OCI-LY1 (cell line): ENCODE measurements at regions not wholly inside any gene's neighbourhood (a gene's known extent, or its start where the extent isn't known, plus 50 kb on each side); places are given as distances from the start of the nearest gene placed in this dataset.

Source experiments
- H2AFZ ChIP-seq: fragments of 200-600 bp; sonication (generic), shearing (Covaris generic); 2 replicates; pipeline ENCODE4 v1.6.0; 2014; ENCODE audit warnings: antibody characterized with exemption, mild to moderate bottlenecking, low read length
- H3F3A ChIP-seq: fragments of 200-600 bp; sonication (generic), shearing (Covaris generic); 2 replicates; pipeline ENCODE4 v1.6.0; 2014; ENCODE audit warnings: mild to moderate bottlenecking, antibody characterized with exemption, low read length, moderate library complexity; ENCODE audit not compliant: insufficient read depth
- H3K27ac ChIP-seq: fragments of 200-600 bp; sonication (generic); 2 replicates; pipeline ENCODE4 v1.5.1; 2014; ENCODE audit warnings: low read length, mixed run types, mild to moderate bottlenecking, low read depth; ENCODE audit not compliant: poor library complexity, severe bottlenecking
- H3K27me3 ChIP-seq: fragments of 200-600 bp; sonication (generic); 2 replicates; pipeline ENCODE4 v1.6.0; 2014; ENCODE audit warnings: antibody characterized with exemption, mild to moderate bottlenecking, low read length, moderate library complexity; ENCODE audit not compliant: insufficient read depth
- H3K36me3 ChIP-seq: fragments of 200-600 bp; sonication (generic); 2 replicates; pipeline ENCODE4 v1.6.1; 2014; ENCODE audit warnings: mild to moderate bottlenecking, antibody characterized with exemption, low read length, moderate library complexity, mixed read lengths; ENCODE audit not compliant: insufficient read depth
- H3K4me1 ChIP-seq: fragments of 200-600 bp; sonication (generic); 2 replicates; pipeline ENCODE4 v1.5.1; 2014; ENCODE audit warnings: mild to moderate bottlenecking, low read length, moderate library complexity; ENCODE audit not compliant: insufficient read depth, severe bottlenecking
- H3K4me2 ChIP-seq: fragments of 200-600 bp; sonication (generic), shearing (Covaris generic); 2 replicates; pipeline ENCODE4 v1.6.1; 2014; ENCODE audit warnings: low read length
- H3K4me3 ChIP-seq: fragments of 200-600 bp; sonication (generic); 2 replicates; pipeline ENCODE4 v1.5.1; 2014; ENCODE audit warnings: low read length, low read depth, mild to moderate bottlenecking, mixed read lengths; ENCODE audit not compliant: poor library complexity, severe bottlenecking
- H3K79me2 ChIP-seq: fragments of 200-600 bp; shearing (Covaris generic); 2 replicates; pipeline ENCODE4 v1.6.1; 2016; ENCODE audit warnings: mixed run types, low read length, mixed read lengths; ENCODE audit not compliant: insufficient read depth
- H3K9ac ChIP-seq: fragments of 200-600 bp; sonication (generic), shearing (Covaris generic); 2 replicates; pipeline ENCODE4 v1.6.1; 2014; ENCODE audit warnings: mild to moderate bottlenecking, low read length, mixed read lengths
- H3K9me2 ChIP-seq: fragments of 200-600 bp; sonication (generic), shearing (Covaris generic); 2 replicates; pipeline ENCODE4 v1.6.1; 2014; ENCODE audit warnings: low read depth, mild to moderate bottlenecking, low read length, mixed read lengths
- H3K9me3 ChIP-seq: fragments of 200-600 bp; shearing (Covaris generic); 2 replicates; pipeline ENCODE4 v1.6.1; 2014; ENCODE audit warnings: low read length, mixed read lengths
- H4K20me1 ChIP-seq: fragments of 200-600 bp; sonication (generic), shearing (Covaris generic); 2 replicates; pipeline ENCODE4 v1.6.0; 2016; ENCODE audit warnings: mild to moderate bottlenecking, low read length; ENCODE audit not compliant: insufficient read depth
- EZH2 ChIP-seq: fragments of 200-600 bp; sonication (generic), shearing (Covaris generic); IDR thresholded peaks from 2 replicates; pipeline ENCODE4 v1.8.0; 2017; ENCODE audit warnings: borderline replicate concordance, mixed run types, mild to moderate bottlenecking, antibody characterized with exemption, low read length, moderate library complexity, mixed read lengths
- TF ChIP-seq, protein P1 (sequence below): fragments of 200-600 bp; sonication (generic), shearing (Covaris generic); IDR thresholded peaks from 2 replicates; pipeline ENCODE4 v1.5.1; 2017; ENCODE audit warnings: mild to moderate bottlenecking, antibody characterized with exemption, low read length, moderate library complexity, mixed read lengths

GRCh38 chr7:25735674-25736242 is 416.2 kb upstream of the NFE2L3 start:
- Histone ChIP-seq H3K4me3 (no peak overlapping the region), H3K79me2 (no peaks in the 10 kb centered on the region), H3K27me3 (no peaks in the 10 kb centered on the region), H3K9ac (no peak overlapping the region), H3K4me2 (no peak overlapping the region), H3K9me3 (no peaks in the 10 kb centered on the region), H3K4me1 (no peaks in the 10 kb centered on the region), H3K9me2 (no peaks in the 10 kb centered on the region), H3F3A (no peaks in the 10 kb centered on the region), H3K27ac (no peak overlapping the region), H2AFZ (no peak overlapping the region), H3K36me3 (no peaks in the 10 kb centered on the region), H4K20me1 (no peaks in the 10 kb centered on the region)
- TF ChIP-seq EZH2, result no peak
- TF ChIP-seq, protein P1, sequence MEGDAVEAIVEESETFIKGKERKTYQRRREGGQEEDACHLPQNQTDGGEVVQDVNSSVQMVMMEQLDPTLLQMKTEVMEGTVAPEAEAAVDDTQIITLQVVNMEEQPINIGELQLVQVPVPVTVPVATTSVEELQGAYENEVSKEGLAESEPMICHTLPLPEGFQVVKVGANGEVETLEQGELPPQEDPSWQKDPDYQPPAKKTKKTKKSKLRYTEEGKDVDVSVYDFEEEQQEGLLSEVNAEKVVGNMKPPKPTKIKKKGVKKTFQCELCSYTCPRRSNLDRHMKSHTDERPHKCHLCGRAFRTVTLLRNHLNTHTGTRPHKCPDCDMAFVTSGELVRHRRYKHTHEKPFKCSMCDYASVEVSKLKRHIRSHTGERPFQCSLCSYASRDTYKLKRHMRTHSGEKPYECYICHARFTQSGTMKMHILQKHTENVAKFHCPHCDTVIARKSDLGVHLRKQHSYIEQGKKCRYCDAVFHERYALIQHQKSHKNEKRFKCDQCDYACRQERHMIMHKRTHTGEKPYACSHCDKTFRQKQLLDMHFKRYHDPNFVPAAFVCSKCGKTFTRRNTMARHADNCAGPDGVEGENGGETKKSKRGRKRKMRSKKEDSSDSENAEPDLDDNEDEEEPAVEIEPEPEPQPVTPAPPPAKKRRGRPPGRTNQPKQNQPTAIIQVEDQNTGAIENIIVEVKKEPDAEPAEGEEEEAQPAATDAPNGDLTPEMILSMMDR, result no peak

DNA sequence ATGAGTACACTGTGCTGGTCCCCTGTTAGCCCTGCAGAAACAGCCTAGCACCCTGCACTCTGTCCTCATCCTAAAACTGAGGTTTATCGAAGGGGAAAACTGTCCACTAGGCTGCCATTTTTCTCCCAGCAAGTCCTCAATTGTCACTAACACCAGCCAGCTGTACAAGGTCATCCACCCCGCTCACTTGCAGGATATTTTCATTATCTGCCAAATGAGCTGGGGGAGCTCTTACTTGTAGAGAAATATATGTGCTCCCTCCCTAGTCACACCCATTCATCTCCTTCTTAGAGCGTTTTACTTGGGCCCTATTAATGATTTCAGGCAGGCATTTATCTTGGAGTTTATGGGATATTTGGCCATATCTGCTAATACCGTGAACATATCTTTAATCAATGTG is 413.5 kb upstream of the NFE2L3 start:
- H2AFZ ChIP-seq, result no peak overlapping the region
- TF ChIP-seq, protein P1, result no peak
- TF ChIP-seq EZH2, result no peak
- no peak overlapping the region for H3K4me2 ChIP-seq
- H3K27me3 ChIP-seq, result 0 out of 2 replicates have a peak, but pooled peaks cover 4% of the 10 kb centered on the region
- H3K27ac ChIP-seq, result no peak overlapping the region
- no peaks in the 10 kb centered on the region for H3K9me3 ChIP-seq
- no peak overlapping the region for H3K4me3 ChIP-seq
- H4K20me1 ChIP-seq, result no peaks in the 10 kb centered on the region
- no peaks in the 10 kb centered on the region for H3K4me1 ChIP-seq
- no peaks in the 10 kb centered on the region for H3K79me2 ChIP-seq
- no peaks in the 10 kb centered on the region for H3K9me2 ChIP-seq
- no peaks in the 10 kb centered on the region for H3K36me3 ChIP-seq
- H3K9ac ChIP-seq, result no peak overlapping the region
- no peaks in the 10 kb centered on the region for H3F3A ChIP-seq

- no peak overlapping the region for H3K4me2 ChIP-seq
- H2AFZ ChIP-seq, result no peak overlapping the region
- no peaks in the 10 kb centered on the region for H3F3A ChIP-seq
- no peaks in the 10 kb centered on the region for H4K20me1 ChIP-seq
- H3K9me2 ChIP-seq, result no peaks in the 10 kb centered on the region
- no peaks in the 10 kb centered on the region for H3K79me2 ChIP-seq
- H3K4me1 ChIP-seq, result no peaks in the 10 kb centered on the region
- no peaks in the 10 kb centered on the region for H3K36me3 ChIP-seq
- H3K4me3 ChIP-seq, result no peak overlapping the region
- H3K27ac ChIP-seq, result no peak overlapping the region
- no peak overlapping the region for H3K9ac ChIP-seq
- TF ChIP-seq EZH2, result no peak
- TF ChIP-seq, protein P1, result no peak
- 0 out of 2 replicates have a peak, but pooled peaks cover 4% of the 10 kb centered on the region for H3K27me3 ChIP-seq
- H3K9me3 ChIP-seq, result no peaks in the 10 kb centered on the region
These were observed 412.9 kb upstream of the NFE2L3 start for GRCh38 chr7:25739143-25739542.
